ENCODE measurements at regions not wholly inside any gene's neighbourhood (a gene's known extent, or its start where the extent isn't known, plus 50 kb on each side); places are given as distances from the start of the nearest gene placed in this dataset.

- WGBS (ENCODE audit: insufficient coverage, low coverage, missing lambda C conversion rate) = 0% methylated on average over 9 of the region's 10 CpGs
- intact Hi-C loops (cut with micrococcal nuclease) = no loop called here
- no peaks in the 10 kb centered on the region for H4K20me1 ChIP-seq (replicated peaks; ENCODE audit: control insufficient read depth, insufficient read depth, low read length)
- no peak for FAIRE-seq
- H3K27ac ChIP-seq (ENCODE audit: extremely low read depth, low read depth, low read length) = no peak overlapping the region
- no peaks in the 10 kb centered on the region for H3K27me3 ChIP-seq (ENCODE audit: control insufficient read depth in 2 of 2, insufficient read depth in 2 of 2, low read length in 2 of 2)
- H3K4me2 ChIP-seq (ENCODE audit: insufficient read depth, low read length) = no peak overlapping the region
- H3K36me3 ChIP-seq (ENCODE audit: control insufficient read depth, insufficient read depth, low read length) = no peaks in the 10 kb centered on the region
- H3K9me3 ChIP-seq (replicated peaks; ENCODE audit: control insufficient read depth, insufficient read depth, low read depth, low read length) = no peaks in the 10 kb centered on the region
- H3K9me1 ChIP-seq (ENCODE audit: control insufficient read depth, insufficient read depth, low read length) = no peaks in the 10 kb centered on the region
- H2AFZ ChIP-seq (ENCODE audit: low read depth, low read length) = no peak overlapping the region
- in situ Hi-C loops (cut with MboI) = no loop called here
- POLR2A ChIA-PET = no interaction called here
- no peak for ATAC-seq
- H3K4me1 ChIP-seq (replicated peaks in 1 of 2; ENCODE audit: control insufficient read depth in 2 of 2, insufficient read depth in 2 of 2, low read length in 2 of 2) = no peaks in the 10 kb centered on the region
- no TSS peak for BruUV-seq (replicated peaks)
- DNase-seq (ENCODE audit: extremely low read depth in 1 of 4, low spot score in 3 of 4) = no peak
- no peak overlapping the region for H3K9ac ChIP-seq (ENCODE audit: insufficient read depth in 1 of 2, low read depth in 2 of 2, low read length in 2 of 2)
- no peak overlapping the region for H3K4me3 ChIP-seq
- H3K79me2 ChIP-seq (ENCODE audit: control insufficient read depth, insufficient read depth, low read length) = no peaks in the 10 kb centered on the region
- CTCF ChIA-PET (ENCODE audit: low intra/inter-chr PET ratio) = no interaction called here
- no peak for TF ChIP-seq PTRF (tag; IDR thresholded peaks at IDR 0.05)
- no peak for TF ChIP-seq ZNF449 (CRISPR knock-in tag; IDR thresholded peaks at IDR 0.05)
- TF ChIP-seq ZNF212 (CRISPR knock-in tag; IDR thresholded peaks at IDR 0.05) = no peak
- no peak for TF ChIP-seq ZNF561 (CRISPR knock-in tag; conservative IDR thresholded peaks at IDR 0.05)
- TF ChIP-seq SIRT6 (IDR thresholded peaks at IDR 0.05; ENCODE audit: low read depth, low read length) = no peak
- TF ChIP-seq ZZZ3 (IDR thresholded peaks at IDR 0.05) = no peak
- TF ChIP-seq NONO (IDR thresholded peaks at IDR 0.05; ENCODE audit: low read depth in 2 of 2, low read length in 1 of 2) = no peak
- no peak for TF ChIP-seq IRF1 (CRISPR knock-in tag; IDR thresholded peaks at IDR 0.05; ENCODE audit: borderline replicate concordance)
- no peak for TF ChIP-seq C11orf30 (IDR thresholded peaks at IDR 0.05; ENCODE audit: low read depth)
- TF ChIP-seq ZNF316 (IDR thresholded peaks at IDR 0.05) = no peak
- no peak for TF ChIP-seq GABPB1 (CRISPR knock-in tag; IDR thresholded peaks at IDR 0.05)
- TF ChIP-seq PATZ1 (CRISPR knock-in tag; IDR thresholded peaks at IDR 0.05; ENCODE audit: borderline replicate concordance) = no peak
- TF ChIP-seq DIDO1 (tag; IDR thresholded peaks at IDR 0.05; ENCODE audit: low read depth) = no peak
- no peak for TF ChIP-seq ZBTB12 (CRISPR knock-in tag; IDR thresholded peaks at IDR 0.05)
- no peak for TF ChIP-seq KDM2B (CRISPR knock-in tag; IDR thresholded peaks at IDR 0.05)
- TF ChIP-seq VEZF1 (CRISPR knock-in tag; IDR thresholded peaks at IDR 0.05) = no peak
Measured at GRCh38 chr20:19079536-19080299, 132.7 kb upstream of the SLC24A3 start.
